Thymus (tissue), 11 donors: ENCODE measurements at regions not wholly inside any gene's neighbourhood (a gene's known extent, or its start where the extent isn't known, plus 50 kb on each side); places are given as distances from the start of the nearest gene placed in this dataset.

Source experiments
- DNase-seq, 9 donors: peaks; one replicate each; pipeline ENCODE4 v3.0.0-alpha.2; 2013; ENCODE audit warnings: low spot score in 9 of 9, low read depth in 6 of 9, missing footprints in 1 of 9
- H3K27ac ChIP-seq, 2 donors: one replicate each; pipeline ENCODE4 v1.5.1; 2013; ENCODE audit warnings: control low read depth in 1 of 2, low read depth in 1 of 2, low read length in 1 of 2, mild to moderate bottlenecking in 1 of 2, moderate library complexity in 1 of 2
- H3K27me3 ChIP-seq, 2 donors: one replicate each; pipeline ENCODE4 v1.5.1; 2013; ENCODE audit warnings: low read length in 1 of 2; ENCODE audit not compliant: control insufficient read depth in 2 of 2, insufficient read depth in 1 of 2
- H3K36me3 ChIP-seq, 2 donors: one replicate each; pipeline ENCODE4 v1.5.1; 2013; ENCODE audit warnings: low read length in 1 of 2, mild to moderate bottlenecking in 1 of 2, moderate library complexity in 1 of 2; ENCODE audit not compliant: control insufficient read depth in 2 of 2, insufficient read depth in 2 of 2
- H3K4me1 ChIP-seq, 2 donors: one replicate each; pipeline ENCODE4 v1.5.1; 2013; ENCODE audit warnings: low read length in 2 of 2; ENCODE audit not compliant: control insufficient read depth in 2 of 2, insufficient read depth in 2 of 2
- H3K4me3 ChIP-seq, 2 donors: one replicate each; pipeline ENCODE4 v1.5.1; 2013; ENCODE audit warnings: low read length in 2 of 2, control low read depth in 1 of 2, mild to moderate bottlenecking in 1 of 2
- H3K9me3 ChIP-seq, 2 donors: one replicate each; pipeline ENCODE4 v1.5.1; 2013; ENCODE audit warnings: low read length in 1 of 2, mild to moderate bottlenecking in 1 of 2; ENCODE audit not compliant: control insufficient read depth in 2 of 2, insufficient read depth in 1 of 2
- WGBS: extraction: QIAGEN DNeasy Blood & Tissue Kit; methylation state at CpG from one replicate; pipeline ENCODE4 v1.1.7; 2013; 5-methylcytosine and 5-hydroxymethylcytosine counted together
- donor health status: healthy.

DNA sequence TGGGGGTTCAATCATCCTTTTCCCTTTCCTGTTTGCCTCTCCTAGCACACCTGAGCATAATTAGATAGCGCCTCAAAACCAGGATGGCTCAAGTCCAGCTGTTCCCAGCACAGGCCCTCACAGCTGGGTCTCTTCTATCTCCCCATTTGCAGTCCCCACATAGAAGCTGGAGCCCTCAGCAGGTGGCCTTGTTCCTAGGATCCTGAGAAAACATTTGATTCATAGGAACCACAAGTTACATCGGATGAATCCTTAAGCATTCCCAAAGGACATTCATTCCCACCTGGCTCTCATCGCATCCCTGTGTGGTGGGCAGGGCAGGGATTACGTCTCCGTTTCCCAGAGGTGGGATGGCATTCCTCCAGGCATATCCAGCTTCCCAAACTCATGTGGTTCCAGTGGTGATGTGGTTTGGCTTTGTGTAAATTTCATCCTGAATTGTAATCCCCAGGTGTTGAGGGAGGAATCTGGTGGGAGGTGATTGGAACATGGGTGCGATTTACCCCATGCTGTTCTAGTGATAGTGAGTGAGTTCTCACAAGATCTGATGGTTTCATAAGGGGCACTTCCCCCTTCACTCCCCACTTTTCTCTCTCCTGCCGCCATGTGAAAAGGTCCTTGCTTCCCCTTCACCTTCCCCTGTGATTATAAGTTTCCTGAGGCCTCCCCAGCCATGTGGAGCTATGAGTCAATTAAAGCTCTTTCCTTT, 49.8 kb upstream of the LEP start:
- Histone ChIP-seq H3K4me1 (no peaks in the 10 kb centered on the region), H3K9me3 (peaks cover 4 to 12% of the 10 kb centered on the region in 2 donors), H3K4me3 (no peak overlapping the region), H3K27me3 (peaks cover 0 to 28% of the 10 kb centered on the region in 2 donors), H3K36me3 (no peaks in the 10 kb centered on the region), H3K27ac (no peak overlapping the region)
- no peak for DNase-seq
- 78% methylated on average over 7 of the region's 7 CpGs for WGBS
